SU-DHL-6 (cell line): ENCODE measurements at regions not wholly inside any gene's neighbourhood (a gene's known extent, or its start where the extent isn't known, plus 50 kb on each side); places are given as distances from the start of the nearest gene placed in this dataset.

ENCODE experiments used
- H2AFZ ChIP-seq: fragments of 200-600 bp; sonication (generic); 2 replicates; pipeline ENCODE4 v1.6.1; 2014; ENCODE audit warnings: low read depth, mild to moderate bottlenecking, moderate library complexity, mixed read lengths, antibody characterized with exemption, low read length; ENCODE audit not compliant: severe bottlenecking
- H3F3A ChIP-seq: fragments of 200-600 bp; shearing (Covaris generic); 2 replicates; pipeline ENCODE4 v1.6.0; 2016; ENCODE audit warnings: antibody characterized with exemption, mild to moderate bottlenecking; ENCODE audit not compliant: insufficient read depth
- H3K27ac ChIP-seq: fragments of 200-600 bp; sonication (generic); 2 replicates; pipeline ENCODE4 v1.5.1; 2016; ENCODE audit warnings: low read depth, mild to moderate bottlenecking, low read length, moderate library complexity, mixed read lengths
- H3K27me3 ChIP-seq: fragments of 200-600 bp; sonication (generic), shearing (Covaris generic); 2 replicates; pipeline ENCODE4 v1.6.0; 2014; ENCODE audit warnings: mild to moderate bottlenecking, low read length
- H3K36me3 ChIP-seq: fragments of 200-600 bp; sonication (generic); 2 replicates; pipeline ENCODE4 v1.6.1; 2014; ENCODE audit warnings: mild to moderate bottlenecking, low read length, mixed read lengths
- H3K4me2 ChIP-seq: fragments of 300-600, 200-600 bp; shearing (Covaris generic), sonication (generic); 2 replicates; pipeline ENCODE4 v1.6.0; 2014; ENCODE audit warnings: low read length, low read depth, mild to moderate bottlenecking; ENCODE audit not compliant: poor library complexity, severe bottlenecking
- H3K4me3 ChIP-seq: fragments of 200-600 bp; sonication (generic); 2 replicates; pipeline ENCODE4 v1.5.1; 2014; ENCODE audit warnings: antibody characterized with exemption, low read length, mild to moderate bottlenecking, mixed read lengths; ENCODE audit not compliant: insufficient read depth, poor library complexity, severe bottlenecking
- H3K79me2 ChIP-seq: fragments of 200-600 bp; sonication (generic); 2 replicates; pipeline ENCODE4 v1.6.1; 2014; ENCODE audit warnings: mild to moderate bottlenecking, low read length, moderate library complexity; ENCODE audit not compliant: insufficient read depth
- H3K9ac ChIP-seq: fragments of 200-600 bp; sonication (generic); 2 replicates; pipeline ENCODE4 v1.7.0; 2014; ENCODE audit warnings: mild to moderate bottlenecking, low read length
- H3K9me2 ChIP-seq: fragments of 200-600 bp; sonication (generic); replicated peaks from 2 replicates; pipeline ENCODE4 v1.6.1; 2014; ENCODE audit warnings: low read length; ENCODE audit not compliant: insufficient read depth
- H3K9me3 ChIP-seq: fragments of 200-600 bp; sonication (generic); 2 replicates; pipeline ENCODE4 v1.6.1; 2014; ENCODE audit warnings: low read length, mixed read lengths; ENCODE audit not compliant: insufficient read depth
- H4K20me1 ChIP-seq: fragments of 200-600 bp; sonication (generic); 2 replicates; pipeline ENCODE4 v1.6.1; 2014; ENCODE audit warnings: low read depth, mild to moderate bottlenecking, antibody characterized with exemption, low read length, moderate library complexity, mixed read lengths
- EZH2phosphoT487 ChIP-seq: fragments of 200-600 bp; sonication (generic), shearing (Covaris generic); conservative IDR thresholded peaks from 2 replicates; pipeline ENCODE4 v1.6.1; 2018; ENCODE audit warnings: mild to moderate bottlenecking, antibody characterized with exemption, low read length, moderate library complexity, mixed read lengths
- TF ChIP-seq, protein P1 (sequence below): fragments of 200-600 bp; sonication (generic); IDR thresholded peaks from one replicate; pipeline ENCODE4 v1.5.1; 2017; ENCODE audit warnings: antibody characterized with exemption, mild to moderate bottlenecking, low read length, moderate library complexity; ENCODE audit not compliant: insufficient read depth, poor library complexity, severe bottlenecking

DNA sequence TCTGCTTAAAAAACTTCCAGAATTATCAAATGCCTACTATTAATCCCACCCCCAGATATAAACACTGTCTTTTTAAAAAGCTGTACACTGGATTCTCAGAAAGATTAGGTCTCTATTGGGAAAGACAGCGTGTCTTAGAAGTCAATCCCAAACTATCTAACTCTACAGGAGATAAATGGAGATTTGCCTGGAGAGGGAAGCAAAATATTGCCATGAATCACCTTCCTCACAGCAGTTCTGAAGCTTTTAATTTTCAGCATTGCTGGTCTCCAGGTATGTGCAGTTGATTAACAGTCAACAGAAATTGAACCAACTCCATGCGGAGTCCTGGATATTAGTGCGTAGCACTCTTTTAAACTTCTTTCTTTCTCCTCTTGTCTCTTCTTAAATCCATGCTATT is 122.2 kb downstream of the DSC3 start:
- TF ChIP-seq, protein P1, sequence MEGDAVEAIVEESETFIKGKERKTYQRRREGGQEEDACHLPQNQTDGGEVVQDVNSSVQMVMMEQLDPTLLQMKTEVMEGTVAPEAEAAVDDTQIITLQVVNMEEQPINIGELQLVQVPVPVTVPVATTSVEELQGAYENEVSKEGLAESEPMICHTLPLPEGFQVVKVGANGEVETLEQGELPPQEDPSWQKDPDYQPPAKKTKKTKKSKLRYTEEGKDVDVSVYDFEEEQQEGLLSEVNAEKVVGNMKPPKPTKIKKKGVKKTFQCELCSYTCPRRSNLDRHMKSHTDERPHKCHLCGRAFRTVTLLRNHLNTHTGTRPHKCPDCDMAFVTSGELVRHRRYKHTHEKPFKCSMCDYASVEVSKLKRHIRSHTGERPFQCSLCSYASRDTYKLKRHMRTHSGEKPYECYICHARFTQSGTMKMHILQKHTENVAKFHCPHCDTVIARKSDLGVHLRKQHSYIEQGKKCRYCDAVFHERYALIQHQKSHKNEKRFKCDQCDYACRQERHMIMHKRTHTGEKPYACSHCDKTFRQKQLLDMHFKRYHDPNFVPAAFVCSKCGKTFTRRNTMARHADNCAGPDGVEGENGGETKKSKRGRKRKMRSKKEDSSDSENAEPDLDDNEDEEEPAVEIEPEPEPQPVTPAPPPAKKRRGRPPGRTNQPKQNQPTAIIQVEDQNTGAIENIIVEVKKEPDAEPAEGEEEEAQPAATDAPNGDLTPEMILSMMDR: no peak
- TF ChIP-seq EZH2phosphoT487: no peak
- H2AFZ ChIP-seq: no peak overlapping the region

DNA sequence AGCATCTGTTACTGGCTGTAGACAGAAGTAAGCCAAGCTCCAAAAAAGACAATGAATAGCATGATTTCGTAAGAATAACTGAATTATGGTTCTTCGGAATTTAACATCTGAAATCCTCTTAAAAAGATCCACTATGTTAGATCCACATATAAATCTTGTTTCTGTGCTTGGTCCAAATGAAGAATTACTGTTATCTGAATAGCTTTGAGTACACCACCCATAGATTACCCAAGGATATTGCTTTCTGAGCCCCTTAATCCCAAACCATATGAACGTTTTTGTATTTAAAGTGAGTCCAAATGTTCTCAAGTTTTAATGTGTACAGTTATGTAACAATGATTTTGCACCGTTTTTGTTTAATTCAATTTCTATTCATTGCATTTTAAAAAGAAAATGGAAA is 124.9 kb downstream of the DSC3 start:
- Histone ChIP-seq H2AFZ (no peak overlapping the region), H3K36me3 (no peaks in the 10 kb centered on the region; the same call in 1 of the 2 replicates), H3K27me3 (0 out of 2 replicates have a peak, but pooled peaks cover 4% of the 10 kb centered on the region), H3K27ac (no peak overlapping the region), H3K9me3 (no peaks in the 10 kb centered on the region), H3F3A (no peaks in the 10 kb centered on the region), H3K79me2 (no peaks in the 10 kb centered on the region), H4K20me1 (no peaks in the 10 kb centered on the region), H3K9me2 (no peaks in the 10 kb centered on the region), H3K9ac (no peak overlapping the region), H3K4me2 (no peak overlapping the region), H3K4me3 (no peak overlapping the region)
- TF ChIP-seq EZH2phosphoT487: no peak
- TF ChIP-seq, protein P1: no peak

More for the DNA sequence above, 122.2 kb downstream of the DSC3 start:
- Histone ChIP-seq H3K79me2 (no peaks in the 10 kb centered on the region), H3K27me3 (0 out of 2 replicates have a peak, but pooled peaks cover 3% of the 10 kb centered on the region), H3K4me2 (no peak overlapping the region), H3K9me2 (no peaks in the 10 kb centered on the region), H3K36me3 (no peaks in the 10 kb centered on the region), H4K20me1 (no peaks in the 10 kb centered on the region), H3K9me3 (no peaks in the 10 kb centered on the region), H3K9ac (no peak overlapping the region), H3K4me3 (no peak overlapping the region), H3K27ac (no peak overlapping the region), H3F3A (no peaks in the 10 kb centered on the region)

DNA sequence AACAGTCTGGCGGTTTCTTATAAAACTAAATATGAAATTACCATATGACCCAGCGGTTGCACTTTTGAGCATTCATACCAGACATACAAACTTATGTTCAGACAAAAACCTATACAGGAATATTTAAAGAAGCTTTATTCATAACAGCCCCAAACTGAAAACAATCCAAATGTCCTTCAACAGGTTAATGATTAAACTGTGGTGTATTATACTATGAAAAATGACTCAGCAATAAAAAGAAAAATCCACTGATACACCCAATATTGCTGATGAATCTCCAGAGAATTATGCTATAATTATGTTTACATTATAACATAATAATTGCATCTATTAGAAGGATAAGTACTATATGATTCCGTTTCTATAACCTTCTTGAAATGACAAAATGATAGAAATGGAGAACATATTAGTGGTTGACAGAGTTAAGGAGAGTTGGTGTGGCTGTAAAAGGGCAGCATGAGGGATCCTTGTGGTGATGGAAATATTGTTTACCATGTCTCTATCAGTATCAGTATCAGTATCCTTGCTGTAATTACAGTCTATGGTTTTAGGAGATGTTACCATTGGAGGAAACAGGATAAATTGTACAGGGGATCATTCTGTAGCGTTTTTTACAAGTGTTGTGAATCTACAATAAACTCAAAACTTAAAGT is 127.1 kb downstream of the DSC3 start:
- Histone ChIP-seq H3K9me3 (no peaks in the 10 kb centered on the region), H3K27ac (no peak overlapping the region), H3K4me3 (no peak overlapping the region), H2AFZ (no peak overlapping the region), H4K20me1 (no peaks in the 10 kb centered on the region), H3K79me2 (no peaks in the 10 kb centered on the region), H3K4me2 (no peak overlapping the region), H3K9me2 (no peaks in the 10 kb centered on the region), H3F3A (no peaks in the 10 kb centered on the region), H3K9ac (no peak overlapping the region), H3K27me3 (0 out of 2 replicates have a peak, but pooled peaks cover 4% of the 10 kb centered on the region), H3K36me3 (no peaks in the 10 kb centered on the region; the same call in 1 of the 2 replicates)
- TF ChIP-seq EZH2phosphoT487: no peak
- TF ChIP-seq, protein P1: no peak
